Activated T-cell treated with anti-CD3 and anti-CD28 coated beads, Interleukin-2, amount 50 U/mL, for 4 hours (primary cell): ENCODE measurements at regions not wholly inside any gene's neighbourhood (a gene's known extent, or its start where the extent isn't known, plus 50 kb on each side); places are given as distances from the start of the nearest gene placed in this dataset.
"Not testable (repeated sequence)": the region's sequence is repeated elsewhere in the genome, so short reads cannot be mapped to it uniquely, and the experiment has no call there.

Experiments used
- ATAC-seq, 2 donors: fragments of 200-7000 bp; cut with Tn5 transposase; one replicate each; pipeline ENCODE4 v1.10.0; 2021
- DNase-seq: peaks from one replicate; pipeline ENCODE4 v3.0.0-alpha.2; 2020
- H3K27me3 Mint-ChIP-seq: one replicate; pipeline ENCODE4 v1.8.0; 2021; ENCODE audit warnings: low read depth, mixed read lengths
- H3K36me3 Mint-ChIP-seq: one replicate; pipeline ENCODE4 v1.8.0; 2022; ENCODE audit warnings: mixed read lengths; ENCODE audit not compliant: insufficient read depth
- H3K4me1 Mint-ChIP-seq: one replicate; pipeline ENCODE4 v1.8.0; 2021; ENCODE audit warnings: low read depth, mixed read lengths
- H3K4me3 Mint-ChIP-seq: one replicate; pipeline ENCODE4 v1.8.0; 2021; ENCODE audit warnings: mild to moderate bottlenecking, moderate library complexity, mixed read lengths
- H3K9me3 Mint-ChIP-seq: one replicate; pipeline ENCODE4 v1.8.0; 2021; ENCODE audit warnings: mixed read lengths

DNA sequence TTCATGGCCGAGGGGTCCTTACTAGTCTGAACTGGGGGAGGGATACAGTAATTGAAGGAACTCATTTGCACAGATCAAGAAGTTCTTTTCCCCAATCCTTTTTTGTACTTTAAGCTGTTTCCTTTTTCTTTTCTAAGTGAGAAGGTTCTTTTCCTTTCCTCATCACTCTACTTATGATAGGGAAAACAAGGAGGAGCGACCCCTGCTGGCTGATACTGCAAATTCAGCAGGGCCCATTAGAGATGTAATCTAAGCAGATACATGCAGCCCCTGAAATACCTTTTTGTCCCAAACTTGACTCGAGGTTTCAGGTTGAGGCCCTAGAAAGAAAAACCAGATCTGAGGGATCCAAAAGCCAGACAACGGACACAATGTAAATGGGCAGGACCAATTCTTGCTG, 305.5 kb downstream of the DNAJB9 start:
- H3K27me3 Mint-ChIP-seq = no peaks in the 10 kb centered on the region

GRCh38 chr7:108890862-108891261, 321.2 kb downstream of the DNAJB9 start:
- Mint-ChIP-seq H3K27me3 (no peaks in the 10 kb centered on the region), H3K4me3 (no peak overlapping the region), H3K9me3 (peaks cover 13% of the 10 kb centered on the region), H3K4me1 (no peaks in the 10 kb centered on the region), H3K36me3 (no peaks in the 10 kb centered on the region)
- no peak for ATAC-seq
- DNase-seq = no peak

More for the DNA sequence above, 305.5 kb downstream of the DNAJB9 start:
- no peaks in the 10 kb centered on the region for H3K36me3 Mint-ChIP-seq
- ATAC-seq (no peak), DNase-seq (no peak)
- H3K4me3 Mint-ChIP-seq = no peak overlapping the region
- H3K9me3 Mint-ChIP-seq = peaks cover 11% of the 10 kb centered on the region
- no peaks in the 10 kb centered on the region for H3K4me1 Mint-ChIP-seq

DNA sequence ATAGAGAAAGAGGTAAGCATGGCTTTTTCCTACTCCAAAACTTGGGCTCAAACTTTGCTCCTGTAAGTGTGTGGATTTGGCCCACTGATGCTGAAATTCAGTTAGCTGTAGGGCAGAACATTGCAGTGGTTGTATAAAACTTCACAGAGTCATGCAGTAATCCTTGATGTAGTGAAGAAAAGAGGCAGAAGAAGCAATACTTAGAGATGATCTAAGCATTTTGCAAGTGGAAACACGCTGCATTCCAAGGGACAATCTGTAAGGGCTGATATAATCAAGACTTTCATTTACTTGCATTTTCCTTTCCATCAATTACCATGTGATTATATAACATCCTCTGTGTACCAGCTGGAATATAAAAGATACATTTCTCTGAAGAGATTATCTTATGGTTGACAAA, 338.8 kb downstream of the DNAJB9 start:
- DNase-seq = no peak
- Mint-ChIP-seq H3K4me3 (no peak overlapping the region), H3K9me3 (peaks cover under 1% of the 10 kb centered on the region), H3K36me3 (no peaks in the 10 kb centered on the region), H3K27me3 (no peaks in the 10 kb centered on the region), H3K4me1 (no peaks in the 10 kb centered on the region)
- ATAC-seq = no peak

DNA sequence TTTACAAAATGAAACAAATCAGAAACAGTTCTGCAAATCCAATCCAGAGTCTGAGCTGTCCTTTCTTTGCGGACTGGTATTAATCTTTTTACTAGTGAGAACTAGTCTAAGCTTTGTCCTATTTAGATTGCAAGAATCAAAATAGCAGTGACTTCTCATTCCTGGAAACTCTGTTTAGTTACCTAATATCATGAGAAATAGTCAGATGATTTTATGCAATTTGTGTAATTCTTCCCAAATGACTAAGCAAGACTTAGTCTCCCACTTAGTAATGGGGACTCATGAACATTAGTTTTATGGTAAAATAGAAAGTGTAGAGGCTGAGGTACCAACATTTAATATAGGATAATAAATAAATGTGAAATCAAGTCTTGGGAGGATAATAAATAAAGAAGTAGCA, 341.3 kb downstream of the DNAJB9 start:
- Mint-ChIP-seq H3K9me3 (peaks cover 14% of the 10 kb centered on the region), H3K4me1 (no peaks in the 10 kb centered on the region), H3K27me3 (no peaks in the 10 kb centered on the region), H3K4me3 (no peak overlapping the region), H3K36me3 (no peaks in the 10 kb centered on the region)
- DNase-seq = no peak
- no peak for ATAC-seq

- Mint-ChIP-seq H3K4me1 (no peaks in the 10 kb centered on the region), H3K9me3 (peaks cover 43% of the 10 kb centered on the region), H3K4me3 (no peak overlapping the region), H3K27me3 (no peaks in the 10 kb centered on the region), H3K36me3 (no peaks in the 10 kb centered on the region)
- ATAC-seq (no peak), DNase-seq (no peak)
Measured at GRCh38 chr7:108920490-108920889, 350.8 kb downstream of the DNAJB9 start.

DNA sequence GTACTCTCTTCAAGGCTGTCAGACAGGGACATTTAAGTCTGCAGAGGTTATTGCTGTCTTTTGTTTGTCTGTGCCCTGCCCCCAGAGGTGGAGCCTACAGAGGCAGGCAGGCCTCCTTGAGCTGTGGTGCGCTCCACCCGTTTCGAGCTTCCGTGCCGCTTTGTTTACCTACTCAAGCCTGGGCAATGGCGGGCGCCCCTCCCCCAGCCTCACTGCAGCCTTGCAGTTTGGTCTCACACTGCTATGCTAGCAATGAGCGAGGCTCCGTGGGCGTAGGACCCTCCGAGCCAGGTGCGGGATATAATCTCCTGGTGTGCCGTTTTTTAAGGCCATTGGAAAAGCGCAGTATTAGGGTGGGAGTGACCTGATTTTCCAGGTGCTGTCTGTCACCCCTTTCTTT, 373.4 kb downstream of the DNAJB9 start:
- H3K4me3 Mint-ChIP-seq, H3K4me1 Mint-ChIP-seq, H3K27me3 Mint-ChIP-seq, H3K9me3 Mint-ChIP-seq, H3K36me3 Mint-ChIP-seq, ATAC-seq, DNase-seq: not testable (repeated sequence)

DNA sequence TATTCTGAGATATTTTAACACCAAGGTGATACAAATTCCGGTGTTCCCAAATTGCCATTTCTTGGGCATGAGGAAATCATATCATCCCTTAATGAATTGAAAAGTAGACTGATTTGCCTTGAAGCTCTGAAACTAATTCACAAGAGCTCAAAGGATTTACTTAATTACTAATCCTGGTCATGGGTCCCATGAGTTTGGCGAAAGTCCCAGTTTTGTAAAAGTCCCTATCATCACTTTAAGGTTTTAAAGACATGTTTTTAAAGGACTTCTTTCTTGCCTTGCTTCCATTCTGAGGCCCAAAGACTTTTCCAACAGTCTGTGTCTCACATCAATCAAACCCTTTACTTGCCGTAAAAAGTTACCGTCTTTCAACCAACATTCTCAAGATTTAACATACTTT, 377.9 kb downstream of the DNAJB9 start:
- H3K36me3 Mint-ChIP-seq = no peaks in the 10 kb centered on the region
- no peak overlapping the region for H3K4me3 Mint-ChIP-seq

DNA sequence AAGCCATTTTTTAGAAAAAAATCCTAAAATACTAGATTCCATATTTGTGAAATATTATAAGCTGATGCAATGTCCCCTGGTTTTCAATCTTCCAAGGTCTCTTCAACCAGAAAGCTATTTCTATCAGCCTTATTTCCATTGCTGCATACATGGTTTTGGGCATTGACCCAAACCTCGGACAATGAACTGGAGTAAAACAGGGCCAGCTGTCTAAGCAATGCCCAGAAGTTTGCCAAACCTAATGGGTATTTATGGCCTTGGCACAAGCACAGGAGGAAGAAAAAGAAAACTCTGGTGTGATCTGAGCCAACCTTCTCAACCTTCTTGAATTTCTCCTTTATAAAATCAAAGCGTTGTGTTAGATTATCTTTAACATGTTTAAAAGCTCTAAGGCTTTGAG, 402.3 kb downstream of the DNAJB9 start:
- H3K27me3 Mint-ChIP-seq = no peaks in the 10 kb centered on the region
- no peaks in the 10 kb centered on the region for H3K4me1 Mint-ChIP-seq
- H3K4me3 Mint-ChIP-seq = no peak overlapping the region
- DNase-seq = no peak
- H3K36me3 Mint-ChIP-seq = no peaks in the 10 kb centered on the region
- H3K9me3 Mint-ChIP-seq = no peaks in the 10 kb centered on the region
- ATAC-seq = no peak

More for the DNA sequence above, 377.9 kb downstream of the DNAJB9 start:
- H3K27me3 Mint-ChIP-seq = no peaks in the 10 kb centered on the region
- no peak for ATAC-seq
- peaks cover 3% of the 10 kb centered on the region for H3K9me3 Mint-ChIP-seq
- DNase-seq = no peak
- no peaks in the 10 kb centered on the region for H3K4me1 Mint-ChIP-seq

- Mint-ChIP-seq H3K4me3 (no peak overlapping the region), H3K9me3 (no peaks in the 10 kb centered on the region), H3K36me3 (no peaks in the 10 kb centered on the region), H3K27me3 (no peaks in the 10 kb centered on the region), H3K4me1 (no peaks in the 10 kb centered on the region)
- no peak for DNase-seq
- no peak for ATAC-seq
Measured at GRCh38 chr7:108973075-108973474, 403.4 kb downstream of the DNAJB9 start.

DNA sequence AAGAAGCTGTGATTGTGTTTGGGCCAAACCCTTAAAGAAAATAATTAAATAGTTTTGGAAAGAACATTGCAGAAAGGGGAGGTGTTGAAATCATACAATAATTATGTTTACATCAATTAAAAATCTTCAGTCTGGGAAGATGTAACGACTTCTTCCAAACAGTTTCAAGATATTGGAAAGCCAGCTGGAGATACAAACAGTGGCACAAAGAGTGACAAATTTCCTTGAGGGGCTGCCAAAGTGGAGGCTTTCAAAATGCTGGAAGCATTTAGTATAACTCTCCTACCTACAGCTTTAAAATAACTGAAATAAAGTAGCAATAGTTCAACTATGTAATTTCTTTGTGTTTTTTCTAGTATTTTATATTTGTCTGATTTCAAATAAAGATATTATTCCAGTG, 405.0 kb downstream of the DNAJB9 start:
- no peak for ATAC-seq
- H3K4me3 Mint-ChIP-seq = no peak overlapping the region
- H3K4me1 Mint-ChIP-seq = no peaks in the 10 kb centered on the region
- DNase-seq = no peak
- H3K9me3 Mint-ChIP-seq = peaks cover 4% of the 10 kb centered on the region
- H3K36me3 Mint-ChIP-seq = no peaks in the 10 kb centered on the region
- H3K27me3 Mint-ChIP-seq = no peaks in the 10 kb centered on the region

DNA sequence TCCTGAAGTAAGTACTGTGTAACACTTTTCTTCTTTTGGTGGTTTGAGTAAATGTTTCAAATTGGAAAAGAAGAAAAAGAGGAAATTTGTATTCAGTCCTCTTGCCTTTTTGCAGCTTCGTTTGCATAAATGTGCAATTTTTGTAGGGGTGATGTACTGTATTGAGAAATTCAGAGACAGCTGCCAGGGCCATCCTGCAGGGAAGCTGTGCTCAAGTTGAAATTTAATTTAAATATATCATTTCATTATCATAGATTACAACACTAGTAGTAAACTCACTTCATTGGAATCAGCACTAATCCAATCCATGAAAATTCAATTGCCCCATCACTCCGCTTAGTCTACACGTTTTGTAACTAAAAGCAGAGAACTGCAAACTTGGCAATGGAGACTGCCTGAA, 415.4 kb downstream of the DNAJB9 start:
- ATAC-seq = no peak
- H3K27me3 Mint-ChIP-seq = no peaks in the 10 kb centered on the region
- H3K4me3 Mint-ChIP-seq = no peak overlapping the region
- H3K9me3 Mint-ChIP-seq = no peaks in the 10 kb centered on the region
- no peaks in the 10 kb centered on the region for H3K36me3 Mint-ChIP-seq
- no peak for DNase-seq
- no peaks in the 10 kb centered on the region for H3K4me1 Mint-ChIP-seq

- DNase-seq (no peak), ATAC-seq (no peak)
- Mint-ChIP-seq H3K4me3 (no peak overlapping the region), H3K36me3 (no peaks in the 10 kb centered on the region), H3K27me3 (no peaks in the 10 kb centered on the region), H3K4me1 (no peaks in the 10 kb centered on the region), H3K9me3 (no peaks in the 10 kb centered on the region)
Measured at GRCh38 chr7:108989319-108989718, 419.6 kb downstream of the DNAJB9 start.

DNA sequence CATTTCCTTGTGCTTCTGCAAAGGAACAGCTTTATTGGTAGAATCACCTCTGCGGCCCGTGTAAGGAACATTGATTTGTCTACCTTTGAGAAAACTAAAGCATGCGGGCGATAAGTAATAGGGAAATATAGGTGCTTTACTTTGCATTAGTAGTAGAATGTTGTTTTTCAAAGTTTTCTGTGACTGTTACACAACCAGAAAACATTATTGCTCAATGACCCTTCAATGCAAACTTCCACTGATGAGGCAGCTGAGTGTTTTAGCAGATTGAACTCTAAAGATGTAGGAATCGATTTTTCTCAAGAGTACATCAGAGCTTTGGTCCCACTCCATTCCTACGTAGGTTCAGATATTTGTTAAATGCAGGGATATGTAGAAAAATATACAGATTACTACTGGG, 427.8 kb downstream of the DNAJB9 start:
- DNase-seq (no peak), ATAC-seq (no peak)
- Mint-ChIP-seq H3K4me1 (no peaks in the 10 kb centered on the region), H3K9me3 (no peaks in the 10 kb centered on the region), H3K4me3 (no peak overlapping the region), H3K36me3 (no peaks in the 10 kb centered on the region), H3K27me3 (no peaks in the 10 kb centered on the region)

DNA sequence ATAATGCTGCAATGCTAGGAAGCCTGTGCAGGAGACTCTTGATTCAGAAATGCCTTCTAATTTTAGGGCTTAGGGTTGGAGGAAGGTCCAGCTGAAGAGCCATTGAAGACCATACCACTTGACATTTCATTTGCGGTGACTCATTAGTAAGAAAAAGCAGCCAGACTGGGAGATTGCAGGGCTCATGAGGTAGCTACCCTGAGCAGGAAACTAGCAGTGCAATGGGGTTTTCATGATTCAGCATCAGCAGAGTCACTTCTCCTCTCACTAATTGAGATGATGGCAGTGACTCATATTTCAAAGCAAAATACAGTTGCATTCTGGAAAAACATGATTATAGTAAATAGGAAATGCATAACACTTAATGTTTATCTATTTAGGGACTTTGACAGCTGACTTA, 434.1 kb downstream of the DNAJB9 start:
- no peaks in the 10 kb centered on the region for H3K9me3 Mint-ChIP-seq
- H3K4me3 Mint-ChIP-seq = no peak overlapping the region
- no peaks in the 10 kb centered on the region for H3K4me1 Mint-ChIP-seq
- H3K36me3 Mint-ChIP-seq = no peaks in the 10 kb centered on the region
- no peaks in the 10 kb centered on the region for H3K27me3 Mint-ChIP-seq
- DNase-seq = no peak
- ATAC-seq = no peak

DNA sequence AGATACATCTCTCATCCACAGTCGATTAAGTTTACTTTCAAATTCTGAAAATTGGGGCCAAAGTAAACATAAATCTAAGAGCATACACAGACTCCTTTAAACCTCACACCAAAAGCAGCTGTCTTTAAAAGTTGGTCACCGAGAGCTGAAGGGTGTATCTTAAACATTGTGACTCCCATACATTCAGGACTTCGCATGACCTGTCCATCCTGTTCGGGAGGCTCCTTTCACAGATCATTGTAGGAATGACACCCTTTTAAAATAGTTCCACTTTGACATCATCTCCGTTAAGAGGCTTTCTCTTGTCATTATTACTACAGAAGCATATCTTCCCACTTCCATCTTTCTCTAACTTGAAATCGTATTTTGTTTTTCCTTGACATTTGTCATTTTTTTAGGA, 440.0 kb downstream of the DNAJB9 start:
- peaks cover 4% of the 10 kb centered on the region for H3K9me3 Mint-ChIP-seq
- no peaks in the 10 kb centered on the region for H3K27me3 Mint-ChIP-seq
- no peaks in the 10 kb centered on the region for H3K4me1 Mint-ChIP-seq
- H3K4me3 Mint-ChIP-seq = no peak overlapping the region
- DNase-seq (no peak), ATAC-seq (no peak)
- no peaks in the 10 kb centered on the region for H3K36me3 Mint-ChIP-seq

DNA sequence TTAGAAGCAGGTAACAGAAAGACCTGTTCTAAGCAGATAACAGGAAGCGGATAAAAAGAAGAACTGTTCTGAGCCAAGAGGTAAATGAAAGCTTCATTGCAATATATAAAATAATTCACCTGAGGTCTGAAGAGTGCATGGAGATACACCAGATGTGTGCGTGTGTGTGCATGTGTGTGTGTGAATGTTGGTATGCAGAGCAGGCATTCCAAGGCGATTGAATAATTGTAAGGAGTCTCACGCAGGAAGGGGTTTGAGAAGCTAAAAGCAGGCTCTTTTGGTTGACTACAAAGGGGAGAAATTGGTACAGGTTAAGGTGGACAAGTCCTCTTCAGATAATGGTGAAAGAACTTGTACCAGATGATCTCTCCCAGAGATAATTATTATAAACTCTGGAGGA, 450.6 kb downstream of the DNAJB9 start:
- Mint-ChIP-seq H3K9me3 (peaks cover 8% of the 10 kb centered on the region), H3K36me3 (no peaks in the 10 kb centered on the region), H3K27me3 (no peaks in the 10 kb centered on the region), H3K4me1 (no peaks in the 10 kb centered on the region), H3K4me3 (no peak overlapping the region)
- ATAC-seq = no peak
- no peak for DNase-seq
